Chondrocyte (in vitro differentiated cells): ENCODE measurements at regions not wholly inside any gene's neighbourhood (a gene's known extent, or its start where the extent isn't known, plus 50 kb on each side); places are given as distances from the start of the nearest gene placed in this dataset.
"Not testable (repeated sequence)": the region's sequence is repeated elsewhere in the genome, so short reads cannot be mapped to it uniquely, and the experiment has no call there.

Experiments used
- DNase-seq: peaks from one replicate; pipeline ENCODE4 v3.0.0; 2021; ENCODE audit warnings: mixed read lengths, low spot score
- H3K27ac Mint-ChIP-seq: one replicate; pipeline ENCODE4 v1.8.0; 2021; ENCODE audit warnings: mild to moderate bottlenecking, moderate library complexity, mixed read lengths; ENCODE audit not compliant: unreplicated experiment
- H3K27me3 Mint-ChIP-seq: 2 replicates; pipeline ENCODE4 v1.8.0; 2021; ENCODE audit warnings: low read depth, mixed read lengths
- H3K36me3 Mint-ChIP-seq: 2 replicates; pipeline ENCODE4 v1.8.0; 2021; ENCODE audit warnings: low read depth, mixed read lengths
- H3K4me1 Mint-ChIP-seq: 2 replicates; pipeline ENCODE4 v1.8.0; 2021; ENCODE audit warnings: low read depth, mild to moderate bottlenecking, mixed read lengths
- H3K4me3 Mint-ChIP-seq: one replicate; pipeline ENCODE4 v1.8.0; 2021; ENCODE audit warnings: mild to moderate bottlenecking, moderate library complexity, mixed read lengths; ENCODE audit not compliant: unreplicated experiment
- H3K9me3 Mint-ChIP-seq: 2 replicates; pipeline ENCODE4 v1.8.0; 2021; ENCODE audit warnings: low read depth, mixed read lengths
- CTCF ChIP-seq: fragments of 200-600 bp; sonication (generic); IDR thresholded peaks from 2 replicates; pipeline ENCODE4 v1.5.0; 2021; ENCODE audit warnings: antibody characterized with exemption, mild to moderate bottlenecking, moderate library complexity

GRCh38 chr19:28633319-28634018 lies 579.5 kb downstream of the UQCRFS1 start:
- no peak overlapping the region for H3K27ac Mint-ChIP-seq
- no peak for DNase-seq
- no peaks in the 10 kb centered on the region for H3K4me1 Mint-ChIP-seq
- TF ChIP-seq CTCF = peak; percentile 74
- H3K36me3 Mint-ChIP-seq = no peaks in the 10 kb centered on the region
- no peaks in the 10 kb centered on the region for H3K27me3 Mint-ChIP-seq
- no peak overlapping the region for H3K4me3 Mint-ChIP-seq
- peaks cover 25% of the 10 kb centered on the region for H3K9me3 Mint-ChIP-seq

DNA sequence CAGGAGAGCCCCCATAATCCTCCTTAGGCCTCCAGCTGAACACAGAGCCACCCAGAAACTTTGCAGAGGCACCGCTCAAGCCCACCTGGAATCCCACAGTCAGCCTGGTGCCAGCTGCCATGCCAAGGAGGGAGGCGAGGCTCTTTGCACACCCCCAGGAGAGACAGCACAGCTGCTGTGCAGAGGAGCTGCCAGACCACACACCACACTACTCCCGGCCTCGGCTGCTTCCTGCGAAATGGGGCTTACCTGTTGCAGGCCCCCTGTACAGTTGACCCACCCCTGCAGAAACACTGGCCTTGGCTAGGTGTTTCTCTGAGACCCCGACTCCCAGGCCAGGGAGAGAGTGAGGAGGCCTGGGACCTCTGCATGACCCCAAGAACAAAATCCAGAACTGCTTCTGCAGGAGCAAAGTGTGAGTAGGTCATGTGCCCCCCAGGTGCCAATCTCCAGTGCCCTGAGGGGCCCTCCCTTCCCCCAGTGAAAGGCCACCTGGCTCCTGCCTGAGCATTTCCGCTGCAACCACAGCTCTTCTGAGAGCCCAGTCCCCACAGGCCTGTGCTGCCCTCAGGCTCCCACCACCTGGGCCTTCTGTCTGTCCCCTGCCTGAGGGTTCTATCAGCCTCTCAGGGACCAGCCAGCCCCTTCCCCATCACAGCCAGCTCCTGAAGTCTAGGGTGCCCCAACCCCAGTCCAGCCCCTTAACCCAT lies 580.4 kb downstream of the UQCRFS1 start:
- no peak for TF ChIP-seq CTCF
- no peaks in the 10 kb centered on the region for H3K4me1 Mint-ChIP-seq
- DNase-seq = no peak
- H3K4me3 Mint-ChIP-seq = no peak overlapping the region
- H3K9me3 Mint-ChIP-seq = peaks cover 33% of the 10 kb centered on the region
- H3K27ac Mint-ChIP-seq = no peak overlapping the region
- H3K36me3 Mint-ChIP-seq = no peaks in the 10 kb centered on the region
- H3K27me3 Mint-ChIP-seq = no peaks in the 10 kb centered on the region

- Mint-ChIP-seq H3K9me3 (peaks cover 30% of the 10 kb centered on the region), H3K27ac (no peak overlapping the region), H3K4me1 (no peaks in the 10 kb centered on the region), H3K4me3 (no peak overlapping the region), H3K36me3 (no peaks in the 10 kb centered on the region), H3K27me3 (no peaks in the 10 kb centered on the region)
- no peak for DNase-seq
- no peak for TF ChIP-seq CTCF
Measured at GRCh38 chr19:28631961-28632360, 581.0 kb downstream of the UQCRFS1 start.

- no peak for TF ChIP-seq CTCF
- Mint-ChIP-seq H3K27ac (no peak overlapping the region), H3K4me3 (no peak overlapping the region), H3K27me3 (peaks cover 5% of the 10 kb centered on the region), H3K36me3 (no peaks in the 10 kb centered on the region), H3K4me1 (no peaks in the 10 kb centered on the region), H3K9me3 (peaks cover 25% of the 10 kb centered on the region)
- DNase-seq = no peak
Measured at GRCh38 chr19:28627669-28628068, 585.3 kb downstream of the UQCRFS1 start.

- not testable (repeated sequence) for H3K4me3 Mint-ChIP-seq, H3K36me3 Mint-ChIP-seq, H3K4me1 Mint-ChIP-seq, H3K27ac Mint-ChIP-seq, DNase-seq, H3K27me3 Mint-ChIP-seq
- H3K9me3 Mint-ChIP-seq = peaks cover 30% of the 10 kb centered on the region
Measured at GRCh38 chr19:28626407-28626806, 586.5 kb downstream of the UQCRFS1 start.
